Pancreas (tissue), 10 donors: ENCODE measurements at regions not wholly inside any gene's neighbourhood (a gene's known extent, or its start where the extent isn't known, plus 50 kb on each side); places are given as distances from the start of the nearest gene placed in this dataset.

ENCODE experiments used
- ATAC-seq, 4 donors: fragments of 200-7000 bp; cut with Tn5 transposase; one replicate each; pipeline versions ENCODE4 v1.8.0 to v1.9.1; 2020; ENCODE audit warnings: mild to moderate bottlenecking in 4 of 4, moderate library complexity in 4 of 4
- DNase-seq, 6 donors: peaks; one replicate each; pipeline ENCODE4 v3.0.0-alpha.2; 2020
- FAIRE-seq: peaks from 2 replicates; lab custom pipeline; 2012; peaks lifted over from hg19 to GRCh38; lab: Jason Lieb, UNC
- H3K27ac ChIP-seq, 4 donors: fragments of 200-600 bp; sonication (generic); 1 replicate in 3 of 4; 2 replicates in 1 of 4; pipeline versions ENCODE4 v1.5.0 to v1.8.0; 2020
- H3K27me3 ChIP-seq, 4 donors: fragments of 200-600 bp; one replicate each; pipeline ENCODE4 v1.8.0; 2021
- H3K36me3 ChIP-seq, 3 donors: fragments of 200-600 bp; sonication (generic) in 1 of 3; one replicate each; pipeline versions ENCODE4 v1.5.0 to v1.8.0; 2020 to 2021
- H3K4me1 ChIP-seq, 3 donors: fragments of 200-600 bp; one replicate each; pipeline ENCODE4 v1.8.0; 2021
- H3K4me3 ChIP-seq, 4 donors: fragments of 200-600 bp; sonication (generic) in 2 of 4; one replicate each; pipeline versions ENCODE4 v1.5.0 to v1.8.0; 2020 to 2021
- H3K9me3 ChIP-seq, 4 donors: fragments of 200-600 bp; one replicate each; pipeline ENCODE4 v1.8.0; 2021
- CTCF ChIP-seq, 4 donors: fragments of 200-600 bp; sonication (generic) in 3 of 4; IDR thresholded peaks; one replicate each; pipeline versions ENCODE4 v1.5.0 to v1.8.0; 2021; ENCODE audit warnings: antibody characterized with exemption in 4 of 4
- WGBS, 2 donors: extraction: QIAGEN DNeasy Blood & Tissue Kit; methylation state at CpG; one replicate each; pipeline ENCODE4 v1.1.7; 2013; 5-methylcytosine and 5-hydroxymethylcytosine counted together
- intact Hi-C, 3 donors: fragments of 100-400 bp; cut with DNase I; formaldehyde crosslinking; loops; one replicate each; pipeline versions ENCODE4 v1.11.1 to v1.14.2; 2022
- donor health status: healthy with polysubstance abuse.
- donor health status: DM: no; HTN: no; CAD: no; lungs with moderate emphysema.
- donor health status: DM: no; HTN: no; CAD: no.
- donor health status: control.
- donor health status: control.
- donor health status: Bipolar disorder and iron deficiency.
- donor health status: DM: yes; HTN: yes; CAD: no.
- donor health status: DM: no; HTN: no; CAD: no.
- donor health status: DM: no; HTN: no; CAD: no.
- donor health status: DM: yes; HTN: yes; CAD: no.

- Histone ChIP-seq H3K27me3 (no peaks in the 10 kb centered on the region), H3K9me3 (no peaks in the 10 kb centered on the region), H3K36me3 (no peaks in the 10 kb centered on the region), H3K27ac (no peak overlapping the region), H3K4me1 (no peaks in the 10 kb centered on the region), H3K4me3 (no peak overlapping the region)
- TF ChIP-seq CTCF (IDR thresholded peaks at IDR 0.05): no peak
- intact Hi-C loops: no loop called here
- WGBS, 2 donors: 92 to 95% methylated on average over 10 of the region's 10 CpGs
- DNase-seq (peak in 1 of 6 donors; percentile 34), FAIRE-seq (no peak), ATAC-seq (no peak)
Measured at GRCh38 chr21:19900149-19900548, 1098.1 kb upstream of the NCAM2 start.

GRCh38 chr21:19908390-19908789 lies 1089.8 kb upstream of the NCAM2 start:
- DNase-seq (no peak), FAIRE-seq (no peak), ATAC-seq (no peak)
- intact Hi-C loops: no loop called here
- no peak for TF ChIP-seq CTCF (IDR thresholded peaks at IDR 0.05)
- no peak overlapping the region for H3K4me3 ChIP-seq
- no peak overlapping the region for H3K27ac ChIP-seq
- no peaks in the 10 kb centered on the region for H3K27me3 ChIP-seq
- no peaks in the 10 kb centered on the region for H3K36me3 ChIP-seq
- H3K4me1 ChIP-seq: no peaks in the 10 kb centered on the region
- no peaks in the 10 kb centered on the region for H3K9me3 ChIP-seq
- 66 to 73% methylated on average over 1 of the region's 1 CpG for WGBS, 2 donors

GRCh38 chr21:19914028-19914427 lies 1084.2 kb upstream of the NCAM2 start:
- H3K9me3 ChIP-seq: no peaks in the 10 kb centered on the region
- DNase-seq (no peak), ATAC-seq (no peak), FAIRE-seq (no peak)
- no peak overlapping the region for H3K4me3 ChIP-seq
- intact Hi-C loops: no loop called here
- H3K4me1 ChIP-seq: no peaks in the 10 kb centered on the region
- WGBS, 2 donors: 46 to 56% methylated on average over 6 of the region's 6 CpGs
- no peaks in the 10 kb centered on the region for H3K27me3 ChIP-seq
- no peak overlapping the region for H3K27ac ChIP-seq
- H3K36me3 ChIP-seq: no peaks in the 10 kb centered on the region
- TF ChIP-seq CTCF (IDR thresholded peaks at IDR 0.05): no peak

GRCh38 chr21:19921211-19921610 lies 1077.0 kb upstream of the NCAM2 start:
- Histone ChIP-seq H3K27me3 (no peaks in the 10 kb centered on the region), H3K4me1 (no peaks in the 10 kb centered on the region), H3K27ac (no peak overlapping the region), H3K4me3 (no peak overlapping the region), H3K9me3 (no peaks in the 10 kb centered on the region), H3K36me3 (no peaks in the 10 kb centered on the region)
- intact Hi-C loops: no loop called here
- no peak for FAIRE-seq
- DNase-seq: no peak
- no peak for TF ChIP-seq CTCF (IDR thresholded peaks at IDR 0.05)
- peak in 1 of 4 donors; percentile 17 for ATAC-seq

- H3K9me3 ChIP-seq: no peaks in the 10 kb centered on the region
- no peaks in the 10 kb centered on the region for H3K36me3 ChIP-seq
- no peak for DNase-seq
- no peaks in the 10 kb centered on the region for H3K27me3 ChIP-seq
- ATAC-seq: no peak
- TF ChIP-seq CTCF (IDR thresholded peaks at IDR 0.05): no peak
- intact Hi-C loops: no loop called here
- H3K4me3 ChIP-seq: no peak overlapping the region
- H3K4me1 ChIP-seq: no peaks in the 10 kb centered on the region
- FAIRE-seq: no peak
- H3K27ac ChIP-seq: no peak overlapping the region
- WGBS, 2 donors: 85 to 91% methylated on average over 3 of the region's 3 CpGs
Measured at GRCh38 chr21:19922122-19922521, 1076.1 kb upstream of the NCAM2 start.
